Cardiac septum (tissue), 1 donor: ENCODE measurements at regions not wholly inside any gene's neighbourhood (a gene's known extent, or its start where the extent isn't known, plus 50 kb on each side); places are given as distances from the start of the nearest gene placed in this dataset.

Experiments
- DNase-seq: peaks from one replicate; pipeline ENCODE4 v3.0.0-alpha.2; 2020; ENCODE audit warnings: low spot score
- intact Hi-C: fragments of 100-400 bp; cut with DNase I; formaldehyde crosslinking; loops from one replicate; pipeline ENCODE4 v1.14.0; 2022
- donor health status: DM: no; HTN: no; CAD: no.

GRCh38 chr4:136829280-136829679, 703.0 kb downstream of the PCDH18 start:
- DNase-seq = no peak

DNA sequence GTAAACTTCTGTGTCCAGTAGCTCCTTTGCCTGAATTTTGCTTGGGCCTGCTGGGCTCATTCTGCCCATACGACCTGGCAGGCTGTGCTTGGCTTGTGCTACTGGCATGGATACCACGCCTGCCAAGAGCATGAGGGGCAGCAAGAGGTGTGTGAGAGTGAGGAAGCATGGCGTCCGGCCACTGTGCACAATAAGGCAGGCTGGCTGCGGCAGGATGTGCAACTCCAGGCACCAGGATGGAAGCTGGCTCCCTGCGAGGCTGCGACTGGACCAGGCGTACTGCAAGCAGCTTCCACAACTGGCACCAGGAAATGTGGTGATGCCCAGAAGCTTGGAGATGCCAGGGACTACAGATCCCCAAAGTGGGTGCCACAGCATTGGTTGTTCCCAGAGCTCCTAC, 709.3 kb downstream of the PCDH18 start:
- intact Hi-C loops = no loop called here
- DNase-seq = no peak

More at GRCh38 chr4:136829280-136829679, 703.0 kb downstream of the PCDH18 start:
- intact Hi-C loops = no loop called here

DNA sequence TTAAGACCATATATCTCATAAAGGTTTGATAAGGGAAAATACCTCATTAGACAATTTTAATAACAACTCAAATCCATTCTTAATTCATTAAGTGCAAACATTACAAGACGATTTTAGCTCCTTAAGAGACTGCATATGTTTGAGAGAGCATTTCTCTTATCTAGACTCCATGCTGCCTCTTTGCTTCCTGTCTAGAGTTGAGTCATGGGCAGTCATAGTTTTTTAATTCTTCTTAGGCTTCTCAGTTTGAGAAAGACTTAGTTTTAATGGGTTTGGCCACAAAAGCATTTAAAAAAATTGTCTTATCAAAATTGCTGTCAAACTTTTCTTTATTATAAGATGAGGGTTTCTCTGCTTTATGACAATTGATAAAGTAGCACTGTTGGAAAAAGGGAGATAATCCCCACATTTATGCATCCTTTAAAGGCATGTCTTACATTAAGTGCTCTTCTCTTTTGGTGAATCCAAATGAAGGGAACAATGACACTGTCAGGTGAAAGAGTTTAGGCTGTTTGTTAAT, 713.4 kb downstream of the PCDH18 start:
- intact Hi-C loops = no loop called here
- no peak for DNase-seq

- intact Hi-C loops = no loop called here
- DNase-seq = no peak
Measured at GRCh38 chr4:136812100-136812880, 720.0 kb downstream of the PCDH18 start.

DNA sequence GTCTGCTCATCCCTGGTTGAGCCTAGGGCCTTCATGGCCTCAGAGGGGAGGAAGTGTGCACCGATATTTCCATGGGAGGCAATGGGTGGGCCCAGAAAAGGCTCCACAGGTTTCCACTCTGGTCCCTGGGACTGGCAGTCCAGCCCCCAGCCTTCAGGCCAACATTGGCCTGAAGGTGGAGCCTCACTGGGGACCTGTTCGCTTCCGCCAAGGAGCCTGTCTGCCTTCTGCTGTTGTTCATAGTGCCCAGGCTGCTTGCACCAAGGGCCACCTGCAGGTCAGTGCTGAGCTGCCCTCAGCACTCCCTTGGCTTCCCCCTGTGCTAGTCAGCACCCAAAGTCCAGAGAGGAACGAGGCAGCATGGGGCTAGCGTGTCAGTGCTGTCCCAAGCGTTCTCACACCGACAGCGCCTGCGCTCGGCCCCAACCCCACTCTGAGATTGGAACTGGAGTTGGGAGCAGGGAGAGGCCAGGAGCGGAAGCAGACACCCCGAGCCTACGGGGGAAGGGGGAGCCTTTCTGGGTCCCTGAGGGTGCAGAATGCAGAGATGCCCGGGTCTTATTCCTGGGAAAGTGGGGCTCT, 720.7 kb downstream of the PCDH18 start:
- DNase-seq = no peak
- intact Hi-C loops = no loop called here

DNA sequence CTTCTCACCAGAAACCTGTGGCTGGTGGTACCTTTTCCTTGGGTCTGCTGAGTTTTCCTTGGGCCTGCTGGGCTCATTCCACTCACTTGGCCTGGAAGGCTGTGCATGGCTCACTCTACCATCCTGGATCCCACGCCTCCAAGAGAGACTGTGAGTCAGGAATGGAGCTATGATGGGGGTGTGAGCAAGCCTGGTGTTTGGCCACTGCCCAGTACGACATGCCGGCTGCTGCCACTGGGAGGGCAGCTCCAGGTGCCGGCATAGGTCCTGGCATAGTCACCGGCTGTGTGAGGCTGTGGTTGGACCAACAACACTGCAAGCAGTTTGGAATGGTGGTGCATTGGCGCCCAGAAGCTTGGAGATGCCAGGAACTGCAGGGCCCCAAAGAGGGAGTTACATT, 721.7 kb downstream of the PCDH18 start:
- intact Hi-C loops = no loop called here
- no peak for DNase-seq

GRCh38 chr4:136806844-136807243, 725.5 kb downstream of the PCDH18 start:
- intact Hi-C loops = no loop called here
- DNase-seq = no peak

- intact Hi-C loops = no loop called here
- DNase-seq = no peak
Measured at GRCh38 chr4:136805617-136806016, 726.7 kb downstream of the PCDH18 start.

DNA sequence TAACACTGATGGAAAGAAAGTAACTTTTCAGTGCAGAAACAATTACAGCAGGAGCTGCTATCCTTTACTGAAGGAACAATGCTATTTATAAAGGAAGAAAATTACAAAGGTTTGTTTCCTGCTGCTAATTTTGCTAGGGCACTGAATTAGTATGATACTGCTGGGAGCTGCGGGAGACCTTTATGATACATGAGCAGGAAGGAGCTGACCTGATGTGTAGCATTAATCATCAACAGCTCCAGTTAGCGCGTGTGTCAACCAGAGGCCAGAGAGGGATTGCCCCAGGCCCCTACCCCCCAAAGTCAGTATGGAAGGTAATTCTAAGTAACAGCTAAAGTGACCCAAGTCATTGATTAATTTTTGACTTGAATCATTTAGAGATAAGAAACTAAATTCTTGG, 728.9 kb downstream of the PCDH18 start:
- no peak for DNase-seq
- intact Hi-C loops = no loop called here

GRCh38 chr4:136800248-136800647, 732.0 kb downstream of the PCDH18 start:
- no peak for DNase-seq
- intact Hi-C loops = no loop called here

- no peak for DNase-seq
- intact Hi-C loops = no loop called here
Measured at GRCh38 chr4:136796953-136797352, 735.3 kb downstream of the PCDH18 start.

- intact Hi-C loops = no loop called here
- DNase-seq = no peak
Measured at GRCh38 chr4:136793848-136794247, 738.4 kb downstream of the PCDH18 start.

DNA sequence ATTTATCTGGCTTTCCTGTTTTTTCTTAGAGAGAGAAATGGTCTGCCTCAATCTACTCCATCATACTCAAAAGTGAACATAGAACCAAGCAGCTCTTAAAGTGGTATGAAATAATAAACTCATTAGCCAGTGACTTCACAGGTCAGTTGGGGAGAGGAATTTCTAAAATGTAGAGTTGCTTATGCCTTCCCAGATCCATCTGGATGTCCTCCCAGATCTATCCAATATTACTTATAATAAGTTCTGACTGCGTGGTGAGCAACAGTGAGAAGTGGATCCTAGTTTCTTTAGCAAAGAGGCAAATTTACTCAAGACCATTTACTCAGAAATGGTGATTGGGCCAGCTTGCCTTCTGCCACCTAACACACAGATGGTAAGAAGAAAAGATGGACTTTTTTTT, 748.0 kb downstream of the PCDH18 start:
- intact Hi-C loops = no loop called here
- DNase-seq = no peak

GRCh38 chr4:136769717-136770116, 762.6 kb downstream of the PCDH18 start:
- DNase-seq = no peak
- intact Hi-C loops = no loop called here

DNA sequence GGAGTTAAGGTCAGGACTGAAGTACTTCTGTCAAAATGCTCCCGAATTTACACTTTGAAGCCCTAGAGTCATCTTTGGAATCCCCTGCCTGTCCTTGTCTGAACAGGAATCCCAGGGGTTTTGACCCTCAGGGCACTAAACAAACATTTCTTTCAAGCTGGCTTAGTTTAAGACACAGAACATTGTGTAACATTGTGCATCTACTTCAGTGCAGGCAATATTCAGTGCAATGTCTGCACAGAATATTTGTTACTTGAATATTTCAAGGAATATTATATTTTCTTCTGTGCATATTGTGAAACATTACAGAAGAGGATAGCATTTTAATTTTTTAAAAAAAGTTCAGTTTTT, 763.4 kb downstream of the PCDH18 start:
- DNase-seq = no peak
- intact Hi-C loops = no loop called here

GRCh38 chr4:136768213-136768924, 763.9 kb downstream of the PCDH18 start:
- no peak for DNase-seq
- intact Hi-C loops = no loop called here

DNA sequence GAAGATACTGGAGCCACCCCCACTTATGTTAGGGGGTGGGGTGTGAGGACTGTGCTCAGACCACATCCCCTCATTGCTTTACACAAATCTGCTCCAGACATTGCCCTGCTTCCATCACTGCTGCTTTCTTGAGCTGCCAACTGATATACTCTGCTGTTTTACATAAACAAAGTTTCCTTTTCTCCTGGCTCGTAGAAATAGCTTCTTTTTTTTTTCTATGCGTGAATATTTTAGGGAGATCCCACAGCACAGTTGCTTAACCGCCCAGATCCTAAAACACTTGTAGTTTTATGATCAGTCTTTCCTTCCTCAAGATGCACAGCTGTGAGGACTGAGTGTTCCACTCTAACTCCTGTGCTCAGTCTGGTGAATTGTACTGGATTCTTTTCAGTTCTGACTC, 768.4 kb downstream of the PCDH18 start:
- intact Hi-C loops = no loop called here

GRCh38 chr4:136755531-136755916, 776.8 kb downstream of the PCDH18 start:
- intact Hi-C loops = no loop called here
- DNase-seq = no peak

More for the DNA sequence above, 768.4 kb downstream of the PCDH18 start:
- DNase-seq = no peak

- intact Hi-C loops = no loop called here
- DNase-seq = no peak
Measured at GRCh38 chr4:136754810-136755530, 777.3 kb downstream of the PCDH18 start.

DNA sequence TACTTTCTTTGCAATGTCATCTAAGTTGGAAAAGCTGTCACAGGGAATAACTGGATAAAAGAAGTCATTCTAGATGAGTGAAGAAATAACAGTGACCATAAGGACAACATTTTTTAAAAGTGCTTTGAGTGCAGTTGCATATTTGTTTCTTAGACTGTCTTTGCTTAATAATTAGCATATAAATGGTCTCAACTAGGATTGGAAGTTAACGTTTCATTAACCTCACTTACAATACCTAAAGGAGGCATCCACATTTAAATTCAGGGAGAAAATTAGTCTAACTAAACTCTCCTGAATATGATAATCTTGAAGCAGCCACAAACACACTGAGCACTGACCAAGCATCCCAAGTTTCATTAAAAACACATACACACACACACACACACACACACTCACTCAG, 780.7 kb downstream of the PCDH18 start:
- intact Hi-C loops = no loop called here
- no peak for DNase-seq
